Fibroblast of skin of left quadriceps (primary cell): ENCODE measurements at regions not wholly inside any gene's neighbourhood (a gene's known extent, or its start where the extent isn't known, plus 50 kb on each side); places are given as distances from the start of the nearest gene placed in this dataset.

Experiments used
- DNase-seq, 2 experiments: peaks; one replicate each; pipeline ENCODE4 v3.0.0-alpha.2; 2013; ENCODE audit warnings: low read depth in 2 of 2

DNA sequence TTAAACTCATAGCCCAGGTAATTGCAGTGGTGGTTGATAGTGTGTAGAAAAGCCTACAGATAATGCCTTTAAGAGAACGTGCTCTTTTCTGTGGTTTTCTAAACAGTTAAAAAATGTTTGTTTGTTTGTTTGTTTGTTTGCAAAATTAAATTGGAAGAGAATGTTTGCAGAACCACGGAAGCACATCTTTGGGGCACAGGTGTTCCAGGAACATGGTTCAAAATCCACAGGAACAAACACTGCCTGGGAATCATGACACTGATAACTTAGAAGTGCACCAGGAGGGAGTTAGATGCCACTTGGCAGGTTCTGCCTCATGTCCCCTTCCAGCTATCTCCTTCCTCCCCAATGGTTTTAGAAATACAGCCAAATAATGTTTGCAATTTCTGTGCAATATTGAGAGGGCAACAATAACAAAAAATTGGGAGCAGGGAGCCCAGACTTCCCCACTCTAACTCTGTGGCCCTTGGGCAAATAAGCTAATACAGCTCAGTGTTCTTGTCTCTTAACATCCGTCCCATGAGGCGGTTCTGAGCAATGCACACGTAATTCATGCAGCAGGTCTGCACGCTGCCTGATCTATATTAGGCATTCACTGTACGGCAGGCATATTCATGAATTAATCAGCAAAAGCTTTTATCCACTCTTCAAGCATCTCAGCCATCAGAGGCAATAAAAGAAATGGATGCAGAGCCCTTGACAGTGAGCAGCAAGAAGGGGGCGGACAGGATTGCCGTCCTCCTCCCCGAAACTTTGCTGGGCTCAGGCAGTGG lies 274.3 kb upstream of the FOXQ1 start:
- DNase-seq: no peak

GRCh38 chr6:1035401-1035800 lies 276.5 kb upstream of the FOXQ1 start:
- DNase-seq: no peak

- DNase-seq: no peak
Observed at GRCh38 chr6:1031720-1032119, 280.2 kb upstream of the FOXQ1 start.

- no peak for DNase-seq
Observed at GRCh38 chr6:1029141-1029540, 282.8 kb upstream of the FOXQ1 start.

GRCh38 chr6:1028723-1029122 lies 283.2 kb upstream of the FOXQ1 start:
- DNase-seq: no peak

DNA sequence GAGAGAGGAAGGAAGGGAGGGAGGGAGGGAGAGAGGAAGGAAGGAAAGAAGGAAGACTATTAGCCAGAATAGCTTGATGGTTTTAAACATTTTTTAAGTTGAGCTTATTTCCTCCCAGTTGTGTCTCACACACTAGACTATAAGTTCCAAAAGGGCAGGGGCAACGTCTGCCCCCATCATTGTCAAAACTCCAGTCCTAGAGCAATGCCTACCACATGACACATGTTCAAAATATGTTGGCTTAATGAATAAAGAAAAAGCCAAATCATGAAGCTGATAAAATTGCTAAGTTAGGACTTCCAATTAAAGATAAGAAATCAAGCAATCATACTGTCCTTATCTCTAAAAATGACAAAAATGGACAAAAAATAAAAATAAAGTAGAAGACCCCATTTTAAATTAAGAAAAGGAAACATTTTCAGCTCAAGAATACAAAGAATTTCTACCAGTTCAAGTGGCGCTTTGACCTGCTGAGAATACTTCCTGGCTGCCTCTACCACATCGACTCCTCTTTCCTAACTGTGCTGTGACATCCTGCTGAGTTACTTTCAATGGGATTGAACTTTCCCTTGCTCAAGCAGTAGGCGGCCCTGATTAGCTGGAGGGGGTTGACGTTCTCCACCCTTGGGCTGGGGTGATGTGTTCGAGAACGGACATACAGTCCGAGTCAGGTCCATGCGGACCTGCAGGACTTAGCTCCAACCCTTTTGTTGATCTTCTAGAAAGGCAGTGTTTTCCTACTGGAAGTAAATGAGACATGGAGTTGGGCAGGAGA lies 283.9 kb upstream of the FOXQ1 start:
- no peak for DNase-seq

GRCh38 chr6:1027109-1027794 lies 284.6 kb upstream of the FOXQ1 start:
- DNase-seq: peak; percentile 35 to 37

DNA sequence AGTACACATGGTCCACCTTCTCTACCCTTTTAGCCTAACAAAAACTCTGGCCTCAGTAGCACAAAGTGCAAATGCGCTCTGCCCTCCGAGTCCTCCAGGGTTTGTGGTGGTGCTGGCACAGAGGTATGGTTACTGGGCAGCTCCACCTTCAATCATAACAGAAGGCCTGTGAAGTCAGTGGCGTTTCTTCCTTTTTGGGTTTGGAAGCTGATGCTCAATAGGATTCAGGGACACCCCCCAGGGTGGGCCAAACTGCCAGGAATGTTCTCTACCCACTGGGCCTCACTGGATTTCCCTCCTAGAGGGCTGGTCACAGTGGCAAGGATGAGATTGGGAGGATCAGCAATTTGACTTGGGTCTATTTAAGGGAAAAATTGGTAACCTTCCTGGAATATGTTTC lies 286.1 kb upstream of the FOXQ1 start:
- no peak for DNase-seq

DNA sequence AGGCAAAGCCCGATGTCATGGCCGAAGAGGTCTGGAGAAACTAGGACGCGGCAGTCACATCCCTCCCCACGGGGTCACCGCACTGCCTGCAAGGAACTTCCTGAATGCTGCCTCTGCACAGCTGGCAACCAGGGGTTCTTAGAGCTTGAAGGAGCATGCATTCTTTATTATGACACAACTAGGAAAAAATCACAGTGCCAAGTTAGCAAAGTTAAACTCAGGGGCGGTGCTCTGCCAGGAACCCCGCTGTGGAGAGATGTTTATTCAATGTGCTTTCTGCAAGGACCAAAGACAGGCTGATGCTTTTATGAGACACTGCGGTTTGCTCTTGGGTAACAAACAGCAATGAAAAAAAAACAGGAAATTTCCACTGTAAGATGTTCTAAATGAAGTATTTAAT lies 287.3 kb upstream of the FOXQ1 start:
- peak; percentile 89 to 91 for DNase-seq

DNA sequence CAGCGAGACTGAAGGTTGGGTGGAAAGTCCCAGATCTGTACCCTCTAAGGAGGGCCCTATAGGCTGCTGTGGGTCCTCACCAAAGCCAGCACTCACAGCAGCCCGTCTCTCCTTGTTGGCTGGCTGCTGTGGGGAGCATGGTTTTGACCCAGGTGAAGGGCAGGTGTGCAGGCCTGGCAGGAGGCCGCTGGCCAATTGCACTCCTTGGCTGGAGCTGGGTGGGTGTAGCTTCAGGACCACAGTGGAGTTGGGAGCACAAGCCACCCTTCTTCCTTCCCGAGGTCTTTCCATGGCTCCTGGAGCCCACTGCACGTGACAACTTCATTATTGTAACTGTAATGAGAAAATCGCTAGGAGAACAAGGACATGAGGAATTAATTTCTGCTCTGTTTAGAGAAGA lies 287.7 kb upstream of the FOXQ1 start:
- DNase-seq: no peak

DNA sequence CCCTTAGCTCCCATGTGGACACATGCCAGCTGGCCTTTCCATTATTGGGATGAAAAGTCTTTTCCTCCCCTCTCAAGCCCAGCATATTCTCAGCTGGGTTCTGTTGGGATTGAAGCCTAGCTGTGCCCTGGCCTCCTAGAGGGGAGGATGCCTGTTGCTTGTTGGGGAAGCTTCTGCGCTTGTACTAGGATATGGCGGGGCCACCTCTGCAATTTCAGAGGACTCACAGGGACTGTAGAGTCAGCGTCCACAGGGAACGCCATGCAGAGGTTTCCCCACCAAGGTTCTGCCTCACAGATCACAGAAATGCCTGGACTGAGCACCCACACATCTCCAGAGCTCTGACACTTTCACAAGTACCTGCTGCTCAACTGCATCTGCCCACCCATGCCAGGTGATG lies 288.7 kb upstream of the FOXQ1 start:
- no peak for DNase-seq

DNA sequence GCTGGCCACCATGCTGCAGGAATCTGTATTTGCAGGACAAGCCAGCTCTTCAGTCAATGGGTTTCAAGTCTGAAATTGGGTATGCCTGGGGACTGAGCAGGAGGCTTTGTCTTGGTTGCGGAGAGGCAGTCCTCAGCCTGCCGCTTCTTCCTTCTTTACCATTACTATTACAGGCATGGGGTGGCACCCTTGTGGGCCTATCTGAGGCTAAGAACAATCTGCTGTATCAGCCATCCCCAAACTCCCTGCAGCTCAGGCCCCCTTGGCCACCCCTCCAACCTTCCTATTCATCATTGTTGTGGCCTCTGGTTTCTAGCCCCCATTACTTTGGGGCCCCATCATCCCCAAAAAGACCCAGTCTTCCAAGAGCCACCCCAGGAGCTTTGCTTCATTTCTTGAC lies 289.2 kb upstream of the FOXQ1 start:
- DNase-seq: no peak

DNA sequence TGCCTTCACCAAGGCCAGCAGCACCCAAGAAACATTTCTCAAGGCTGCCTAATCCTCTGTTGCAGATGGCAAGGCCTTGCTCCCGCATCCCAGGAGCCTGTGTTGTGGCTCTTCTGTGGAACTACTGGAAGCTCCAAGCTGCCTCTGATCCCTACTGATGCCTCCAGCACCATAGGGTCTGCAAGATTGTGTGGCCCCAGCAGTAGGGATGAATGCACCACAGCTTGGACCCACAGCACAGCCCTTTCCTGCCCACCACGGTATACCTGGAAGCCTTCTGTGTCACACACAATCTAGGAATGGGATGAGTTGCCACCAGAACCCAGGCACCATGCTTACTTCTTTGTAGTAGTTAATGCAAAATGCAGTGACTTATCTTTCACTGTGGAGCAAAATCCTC lies 291.1 kb upstream of the FOXQ1 start:
- no peak for DNase-seq

DNA sequence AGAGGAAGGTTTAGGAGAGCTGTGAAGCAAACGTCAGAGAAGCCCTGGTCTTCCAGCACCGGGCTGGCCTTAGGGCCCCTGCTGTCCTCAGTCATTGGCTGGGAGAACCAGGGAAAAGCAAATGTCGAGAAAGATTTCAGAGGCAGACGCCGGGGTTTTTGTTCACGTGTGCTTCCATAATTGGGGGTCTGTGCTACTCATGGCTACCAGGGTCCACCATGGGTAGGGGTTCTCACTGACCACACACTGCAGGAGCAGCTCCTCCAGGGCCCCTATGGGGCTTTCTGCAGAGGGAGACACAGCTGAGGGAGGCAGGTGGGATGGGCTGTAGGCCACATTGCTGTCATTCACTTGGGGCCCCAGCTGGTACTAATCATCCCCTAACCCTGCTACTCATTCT lies 291.8 kb upstream of the FOXQ1 start:
- DNase-seq: no peak

- no peak for DNase-seq
Observed at GRCh38 chr6:1018041-1018440, 293.9 kb upstream of the FOXQ1 start.

DNA sequence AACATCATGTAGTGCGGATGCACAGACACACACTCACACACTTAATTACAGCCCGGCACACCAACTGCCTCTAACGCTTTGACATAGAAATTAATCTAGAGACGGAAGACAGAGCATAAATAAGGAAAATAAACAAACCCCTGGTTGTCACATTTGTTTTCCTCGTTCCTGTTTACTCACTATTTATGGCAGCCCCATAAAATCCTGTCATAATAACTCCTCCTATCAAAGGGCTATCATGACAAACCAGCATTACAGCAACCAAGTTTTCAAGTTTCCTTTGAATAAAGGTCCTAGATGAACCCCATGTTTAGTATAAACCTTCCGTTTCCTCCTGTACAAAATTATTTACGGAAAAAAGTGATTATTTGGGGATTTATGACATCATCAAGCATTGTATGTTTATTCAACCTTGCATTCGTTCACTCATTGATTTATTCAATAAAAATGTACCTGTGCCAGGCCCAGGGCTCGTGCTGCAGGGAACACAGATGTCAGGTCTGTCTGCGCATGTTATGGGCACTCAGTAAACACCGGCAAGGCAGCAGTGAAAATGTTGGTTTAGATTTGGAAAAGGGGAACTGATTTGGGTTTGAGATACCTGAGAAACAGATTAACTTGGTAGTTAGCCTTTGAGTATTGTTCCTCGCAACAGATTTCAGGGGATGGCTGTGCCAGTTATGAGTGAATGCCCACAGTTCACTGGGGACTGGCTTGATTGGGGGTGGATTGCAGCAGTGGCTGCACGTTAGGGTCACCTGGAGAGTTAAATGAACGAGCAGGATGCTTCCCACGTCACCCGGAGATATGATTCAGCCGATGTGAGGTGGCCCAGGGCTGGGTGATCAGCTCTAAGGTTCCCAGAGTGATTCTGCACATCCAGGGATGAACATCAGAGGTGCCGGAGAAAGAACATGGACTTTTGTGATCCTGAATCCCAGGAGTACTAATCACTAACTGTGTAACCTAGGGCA lies 295.3 kb upstream of the FOXQ1 start:
- DNase-seq: no peak

GRCh38 chr6:1015825-1016224 lies 296.1 kb upstream of the FOXQ1 start:
- no peak for DNase-seq

DNA sequence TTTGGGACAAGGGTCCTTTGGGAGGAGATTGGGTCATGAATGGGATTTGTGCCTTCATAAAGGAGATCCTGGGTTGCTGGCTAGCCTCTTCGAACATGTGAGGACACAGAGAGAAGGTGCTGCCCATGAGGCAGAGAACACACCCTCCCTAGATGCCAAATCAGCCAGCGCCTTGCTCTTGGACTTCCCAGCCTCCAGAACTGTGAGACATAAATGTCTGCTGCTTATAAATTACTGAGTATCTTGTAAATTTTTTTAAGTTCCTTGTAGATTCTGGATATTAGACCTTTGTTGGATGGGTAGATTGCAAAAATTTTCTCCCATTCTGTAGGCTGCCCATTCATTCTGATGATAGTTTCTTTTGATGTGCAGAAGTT lies 297.5 kb upstream of the FOXQ1 start:
- no peak for DNase-seq

GRCh38 chr6:1013656-1014430 lies 298.1 kb upstream of the FOXQ1 start:
- DNase-seq: no peak

- DNase-seq: no peak
Observed at GRCh38 chr6:1009103-1009502, 302.8 kb upstream of the FOXQ1 start.

GRCh38 chr6:1007159-1007558 lies 304.7 kb upstream of the FOXQ1 start:
- DNase-seq: no peak
